ENCODE measurements at regions not wholly inside any gene's neighbourhood (a gene's known extent, or its start where the extent isn't known, plus 50 kb on each side); places are given as distances from the start of the nearest gene placed in this dataset.

DNA sequence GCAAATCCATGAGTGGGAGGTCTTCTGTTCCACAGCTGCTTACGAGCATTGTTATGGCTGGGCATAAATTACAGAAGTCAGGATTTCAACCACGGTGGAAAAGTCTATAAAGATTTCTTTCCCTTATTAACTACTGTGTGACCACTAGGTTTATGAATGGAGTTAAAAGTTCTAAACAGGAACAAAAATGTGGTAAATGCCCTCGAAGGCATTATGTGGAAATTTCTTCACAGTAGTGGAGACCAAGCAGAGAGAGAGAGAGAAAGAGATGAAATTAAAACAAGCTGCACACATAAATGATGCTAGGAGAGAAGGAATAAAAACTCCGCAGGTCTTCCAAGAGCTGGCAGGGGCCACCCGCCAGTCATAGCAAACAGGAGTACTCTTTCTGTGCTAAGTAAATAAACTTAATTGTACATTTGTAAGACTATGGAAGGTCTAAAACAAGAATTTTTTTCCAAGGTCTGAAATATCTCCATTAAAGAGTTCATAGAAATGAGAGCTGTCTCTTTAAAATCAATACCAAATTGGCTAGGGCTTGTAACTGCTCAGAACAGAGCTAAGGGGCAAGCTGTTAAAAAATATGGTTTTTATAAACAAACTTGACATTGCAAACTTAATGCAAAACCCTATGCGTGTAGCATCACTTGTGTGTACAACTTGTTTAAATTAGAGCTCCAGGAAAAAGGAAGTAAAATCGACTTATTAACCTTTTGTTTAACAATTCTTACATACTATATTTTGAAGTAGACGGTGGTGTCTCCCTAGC is 438.2 kb downstream of the MEIS1 start:
- H3K4me3 ChIP-seq (ENCODE audit: low read depth, low read length): no peak overlapping the region
- no peak for TF ChIP-seq CTCF (conservative IDR thresholded peaks at IDR 0.05; ENCODE audit: low read depth, low read length)
- no peak for DNase-seq (ENCODE audit: low read depth)

DNA sequence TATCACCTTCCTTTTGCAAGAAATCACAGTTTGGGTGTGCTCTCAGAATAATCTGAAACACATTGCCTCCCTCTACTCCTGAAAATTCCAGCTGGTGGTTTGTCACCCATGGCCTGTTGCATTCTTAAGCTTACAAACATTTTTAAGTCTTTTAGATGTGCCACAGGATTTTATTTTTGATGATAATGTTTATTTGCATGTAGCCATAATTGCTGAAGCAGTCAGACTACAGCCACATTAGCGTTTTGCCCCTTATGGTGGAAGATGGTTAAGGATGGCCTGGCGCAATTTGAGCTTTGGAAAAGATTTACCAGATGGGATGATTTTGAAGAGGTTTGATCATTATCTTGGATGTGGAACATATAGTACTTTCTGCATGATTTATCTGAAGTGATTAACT is 439.5 kb downstream of the MEIS1 start:
- no peak overlapping the region for H3K4me3 ChIP-seq (ENCODE audit: low read depth, low read length)
- no peak for DNase-seq (ENCODE audit: low read depth)
- TF ChIP-seq CTCF (conservative IDR thresholded peaks at IDR 0.05; ENCODE audit: low read depth, low read length): no peak

- TF ChIP-seq CTCF (conservative IDR thresholded peaks at IDR 0.05; ENCODE audit: low read depth, low read length): no peak
- no peak for DNase-seq (ENCODE audit: low read depth)
- H3K4me3 ChIP-seq (ENCODE audit: low read depth, low read length): no peak overlapping the region
Measured at GRCh38 chr2:66875941-66876462, 441.1 kb downstream of the MEIS1 start.

GRCh38 chr2:66885775-66886383 is 451.0 kb downstream of the MEIS1 start:
- DNase-seq (ENCODE audit: low read depth): no peak
- H3K4me3 ChIP-seq (ENCODE audit: low read depth, low read length): no peak overlapping the region
- TF ChIP-seq CTCF (conservative IDR thresholded peaks at IDR 0.05; ENCODE audit: low read depth, low read length): no peak

DNA sequence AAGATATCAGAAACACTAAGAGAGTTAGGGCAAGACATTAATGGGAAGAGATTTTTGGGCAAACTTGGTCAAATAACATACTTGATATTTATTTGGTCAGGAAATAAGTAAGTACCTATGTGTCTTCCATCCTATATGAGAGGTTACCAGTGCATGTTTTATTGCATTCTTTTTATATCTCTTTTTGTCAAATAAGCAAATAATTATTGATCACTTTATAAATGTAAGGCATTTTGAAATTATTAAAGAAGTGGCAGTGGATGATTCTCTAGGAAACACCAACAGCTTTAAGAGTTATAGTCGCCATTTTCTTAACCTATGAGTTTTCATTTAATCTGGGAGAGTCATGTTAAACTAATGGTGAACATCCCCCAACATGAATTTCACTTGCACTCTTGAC is 453.3 kb downstream of the MEIS1 start:
- no peak for DNase-seq (ENCODE audit: low read depth)
- H3K4me3 ChIP-seq (ENCODE audit: low read depth, low read length): no peak overlapping the region
- no peak for TF ChIP-seq CTCF (conservative IDR thresholded peaks at IDR 0.05; ENCODE audit: low read depth, low read length)

GRCh38 chr2:66888791-66889631 is 454.1 kb downstream of the MEIS1 start:
- no peak for DNase-seq (ENCODE audit: low read depth)
- no peak overlapping the region for H3K4me3 ChIP-seq (ENCODE audit: low read depth, low read length)
- no peak for TF ChIP-seq CTCF (conservative IDR thresholded peaks at IDR 0.05; ENCODE audit: low read depth, low read length)
